ENCODE measurements at regions not wholly inside any gene's neighbourhood (a gene's known extent, or its start where the extent isn't known, plus 50 kb on each side); places are given as distances from the start of the nearest gene placed in this dataset.

DNA sequence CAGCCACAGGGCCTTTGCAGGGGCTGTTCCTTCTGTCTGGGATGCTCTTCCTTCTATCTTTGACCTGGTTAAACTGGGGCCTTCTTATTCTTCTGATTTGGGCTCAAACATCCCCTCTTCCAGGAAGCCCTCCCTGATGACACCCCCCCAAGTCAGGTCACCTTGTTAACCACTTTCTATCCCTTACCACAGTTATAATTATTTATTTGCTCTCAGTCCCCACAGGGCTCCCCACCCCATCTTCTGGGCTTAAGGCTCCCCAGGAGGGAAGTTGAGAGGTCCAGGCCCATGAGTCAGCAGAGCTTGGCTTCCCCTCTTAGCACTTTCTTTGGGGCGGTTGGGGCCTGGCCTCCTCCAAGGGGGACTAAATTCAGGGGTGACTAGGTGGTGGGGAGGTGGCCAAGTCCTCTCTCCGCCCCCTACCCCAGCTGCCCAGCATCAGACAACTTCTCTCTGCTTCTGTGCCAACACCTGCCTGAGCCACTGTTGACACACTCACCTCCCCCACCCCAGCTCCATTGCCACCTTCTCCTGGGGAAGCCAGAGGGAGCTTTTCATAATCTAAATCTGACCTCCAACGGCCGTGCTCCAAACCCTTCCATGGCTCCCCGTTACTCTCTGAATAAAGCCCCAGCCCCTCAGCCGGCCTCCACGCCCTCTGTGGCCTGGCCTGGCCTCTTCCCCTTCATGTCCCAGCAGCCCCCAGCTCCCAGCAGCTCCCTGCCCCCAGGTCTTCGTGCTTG lies 70.0 kb downstream of the CEBPB start:
- peaks cover 9 to 11% of the 10 kb centered on the region in 2 experiments for H3K4me1 ChIP-seq (ENCODE audit: control insufficient read depth in 1 of 2, insufficient read depth in 2 of 2, low read length in 2 of 2)
- no peak overlapping the region for H3K4me2 ChIP-seq (ENCODE audit: low read length)
- DNase-seq, result no peak
- H3K4me3 ChIP-seq (ENCODE audit: low read depth, low read length), result no peak overlapping the region
- peak overlapping the region; percentile 22 for H2AK5ac ChIP-seq (ENCODE audit: low read length)
- H3K79me1 ChIP-seq (ENCODE audit: low read length), result peaks cover 10% of the 10 kb centered on the region
- H3K36me3 ChIP-seq (ENCODE audit: control insufficient read depth in 1 of 2, insufficient read depth in 2 of 2, low read length in 2 of 2), result no peaks in the 10 kb centered on the region
- H2BK12ac ChIP-seq (ENCODE audit: low read length), result peak overlapping the region; percentile 34
- WGBS (ENCODE audit: extremely low coverage, insufficient coverage, insufficient read length), result no CpG with 5 or more reads among the region's 8 CpGs
- no peak overlapping the region for H4K12ac ChIP-seq (ENCODE audit: low read depth, low read length)
- no peak overlapping the region for H3K4ac ChIP-seq (ENCODE audit: low read depth, low read length)
- no peak overlapping the region for H3K9ac ChIP-seq (ENCODE audit: low read length)
- H2BK5ac ChIP-seq (ENCODE audit: low read depth, low read length, poor library complexity), result no peak overlapping the region
- no peak overlapping the region for H4K8ac ChIP-seq (ENCODE audit: low read depth, low read length)
- H3K27ac ChIP-seq (ENCODE audit: low read depth, low read length), result no peak overlapping the region
- H3K14ac ChIP-seq (ENCODE audit: low read length), result no peak overlapping the region
- no peak overlapping the region for H3K23ac ChIP-seq (ENCODE audit: low read length)
- H3K27me3 ChIP-seq (ENCODE audit: insufficient read depth, low read length), result no peaks in the 10 kb centered on the region
- peak overlapping the region; percentile 12 for H3K18ac ChIP-seq (ENCODE audit: low read length)
- H3K79me2 ChIP-seq (ENCODE audit: control insufficient read depth, insufficient read depth, low read length, poor library complexity), result peaks cover 3% of the 10 kb centered on the region
- no peak overlapping the region for H4K91ac ChIP-seq (ENCODE audit: low read depth, low read length)
- no peaks in the 10 kb centered on the region for H3K9me3 ChIP-seq (ENCODE audit: insufficient read depth, low read depth, low read length)
- no peak overlapping the region for H2BK120ac ChIP-seq (ENCODE audit: insufficient read depth, low read length, poor library complexity)
- H2AFZ ChIP-seq (ENCODE audit: insufficient read depth, low read length, poor library complexity), result no peak overlapping the region

DNA sequence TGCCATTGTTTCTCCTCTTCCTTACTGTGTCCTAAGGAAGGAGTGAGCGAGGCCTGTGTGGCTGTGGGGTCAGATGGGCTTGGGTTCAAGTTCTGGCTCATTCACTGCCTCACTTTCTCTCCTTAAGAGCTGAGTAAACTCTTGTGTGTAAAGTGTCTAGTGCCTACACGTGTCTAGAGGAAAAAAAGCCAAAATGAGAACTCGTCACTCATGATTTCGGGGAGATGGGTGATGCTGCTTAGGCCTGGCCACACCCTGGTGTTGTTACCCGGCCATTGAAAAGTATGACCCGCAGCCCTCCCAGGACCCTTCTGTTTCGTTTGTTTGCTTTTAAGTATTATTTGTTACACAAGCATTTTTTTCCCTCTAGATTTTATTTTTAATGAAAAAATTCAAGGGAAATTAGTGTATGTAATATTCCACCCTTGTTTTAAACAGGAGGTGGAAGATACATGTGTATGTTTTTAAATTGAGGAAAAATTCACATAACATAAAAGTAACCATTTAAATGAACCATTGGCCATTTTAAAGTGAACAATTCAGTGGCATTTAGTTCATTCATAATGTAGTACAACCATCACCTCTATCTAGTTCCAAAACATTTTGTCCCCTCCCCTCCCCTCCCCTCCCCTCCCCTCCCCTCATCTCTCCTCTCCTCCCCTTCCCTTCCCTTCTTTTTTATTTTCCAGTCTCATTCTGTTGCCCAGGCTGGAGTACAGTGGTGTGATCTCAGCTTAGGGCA lies 71.0 kb downstream of the CEBPB start:
- H4K91ac ChIP-seq (ENCODE audit: low read depth, low read length), result no peak overlapping the region

DNA sequence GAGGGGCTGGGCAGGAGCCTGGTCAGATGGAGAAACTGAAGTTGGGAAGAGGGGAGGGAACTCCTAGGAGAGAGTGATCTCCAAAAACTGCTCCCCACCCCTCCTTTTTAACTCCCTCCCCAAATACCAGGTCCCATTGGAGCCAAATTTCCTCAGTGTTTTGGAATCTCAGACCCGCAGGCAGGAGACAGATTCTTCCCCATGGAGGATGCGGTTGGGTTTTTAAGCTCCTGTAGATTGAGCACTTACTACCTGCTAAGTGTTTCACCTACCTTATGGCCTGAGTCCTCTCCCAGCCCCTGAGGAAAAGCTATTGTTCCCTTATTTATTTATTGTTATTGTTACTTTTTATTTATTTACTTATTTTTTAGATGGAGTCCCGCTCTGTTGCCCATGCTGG lies 73.2 kb downstream of the CEBPB start:
- no peak overlapping the region for H3K23ac ChIP-seq (ENCODE audit: low read length)

More for the DNA sequence above, 71.0 kb downstream of the CEBPB start:
- no peak overlapping the region for H3K27ac ChIP-seq (ENCODE audit: low read depth, low read length)
- no peak overlapping the region for H3K14ac ChIP-seq (ENCODE audit: low read length)
- no peaks in the 10 kb centered on the region for H3K36me3 ChIP-seq (ENCODE audit: control insufficient read depth in 1 of 2, insufficient read depth in 2 of 2, low read length in 2 of 2)
- H3K9ac ChIP-seq (ENCODE audit: low read length), result no peak overlapping the region
- no peaks in the 10 kb centered on the region for H3K9me3 ChIP-seq (ENCODE audit: insufficient read depth, low read depth, low read length)
- H3K79me1 ChIP-seq (ENCODE audit: low read length), result peaks cover 10% of the 10 kb centered on the region
- no peak overlapping the region for H4K8ac ChIP-seq (ENCODE audit: low read depth, low read length)
- H4K12ac ChIP-seq (ENCODE audit: low read depth, low read length), result no peak overlapping the region
- no peaks in the 10 kb centered on the region for H3K27me3 ChIP-seq (ENCODE audit: insufficient read depth, low read length)
- H3K18ac ChIP-seq (ENCODE audit: low read length), result no peak overlapping the region
- DNase-seq, result no peak
- no peak overlapping the region for H2BK12ac ChIP-seq (ENCODE audit: low read length)
- peaks cover 3% of the 10 kb centered on the region for H3K79me2 ChIP-seq (ENCODE audit: control insufficient read depth, insufficient read depth, low read length, poor library complexity)
- no peak overlapping the region for H2AK5ac ChIP-seq (ENCODE audit: low read length)
- H3K4ac ChIP-seq (ENCODE audit: low read depth, low read length), result no peak overlapping the region
- no peak overlapping the region for H3K4me3 ChIP-seq (ENCODE audit: low read depth, low read length)
- H2BK120ac ChIP-seq (ENCODE audit: insufficient read depth, low read length, poor library complexity), result no peak overlapping the region
- H3K23ac ChIP-seq (ENCODE audit: low read length), result no peak overlapping the region
- H3K4me2 ChIP-seq (ENCODE audit: low read length), result no peak overlapping the region
- no peak overlapping the region for H2BK5ac ChIP-seq (ENCODE audit: low read depth, low read length, poor library complexity)
- no peak overlapping the region for H2AFZ ChIP-seq (ENCODE audit: insufficient read depth, low read length, poor library complexity)
- WGBS (ENCODE audit: extremely low coverage, insufficient coverage, insufficient read length), result no CpG with 5 or more reads among the region's 7 CpGs
- peaks cover 9% of the 10 kb centered on the region in 2 experiments for H3K4me1 ChIP-seq (ENCODE audit: control insufficient read depth in 1 of 2, insufficient read depth in 2 of 2, low read length in 2 of 2)

DNA sequence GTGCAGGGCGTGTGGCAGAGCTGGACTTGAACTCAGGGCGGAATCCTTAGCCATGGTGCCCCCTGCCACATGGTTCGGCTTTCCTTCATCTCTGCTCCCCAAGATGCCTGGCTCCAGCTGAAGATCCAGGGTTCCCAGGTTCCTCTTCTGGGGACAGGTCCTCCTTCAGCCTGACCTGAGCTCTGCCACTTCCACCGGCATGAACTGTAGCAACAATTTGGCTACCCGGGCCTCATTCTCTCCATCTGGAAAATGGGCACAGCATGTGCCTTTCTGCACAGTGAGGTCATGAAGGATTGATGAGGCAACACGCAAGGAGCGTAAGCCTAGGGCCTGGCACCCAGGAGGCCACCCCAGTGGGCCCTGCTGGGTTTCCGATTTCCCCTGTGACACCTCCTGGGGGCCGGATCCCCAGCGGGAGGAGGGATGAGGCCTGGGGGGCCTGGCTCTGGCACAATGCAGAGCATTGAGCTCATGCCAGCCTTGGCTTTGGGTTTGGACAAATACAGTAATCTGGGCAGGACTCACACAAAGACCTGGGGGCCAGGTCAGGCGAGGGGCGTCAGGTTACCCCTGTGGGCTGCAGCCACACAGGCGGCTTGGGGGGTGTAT lies 74.0 kb downstream of the CEBPB start:
- no peak overlapping the region for H2BK5ac ChIP-seq (ENCODE audit: low read depth, low read length, poor library complexity)
- H4K8ac ChIP-seq (ENCODE audit: low read depth, low read length), result no peak overlapping the region
- H3K4me2 ChIP-seq (ENCODE audit: low read length), result no peak overlapping the region
- H3K4me3 ChIP-seq (ENCODE audit: low read depth, low read length), result no peak overlapping the region
- no peak overlapping the region for H2BK12ac ChIP-seq (ENCODE audit: low read length)
- no peak overlapping the region for H2BK120ac ChIP-seq (ENCODE audit: insufficient read depth, low read length, poor library complexity)
- no peak overlapping the region for H4K91ac ChIP-seq (ENCODE audit: low read depth, low read length)
- no peaks in the 10 kb centered on the region for H3K79me2 ChIP-seq (ENCODE audit: control insufficient read depth, insufficient read depth, low read length, poor library complexity)
- no CpG with 5 or more reads among the region's 13 CpGs for WGBS (ENCODE audit: extremely low coverage, insufficient coverage, insufficient read length)
- no peak overlapping the region for H2AFZ ChIP-seq (ENCODE audit: insufficient read depth, low read length, poor library complexity)
- H3K9me3 ChIP-seq (ENCODE audit: insufficient read depth, low read depth, low read length), result no peaks in the 10 kb centered on the region
- no peaks in the 10 kb centered on the region for H3K27me3 ChIP-seq (ENCODE audit: insufficient read depth, low read length)
- H4K12ac ChIP-seq (ENCODE audit: low read depth, low read length), result no peak overlapping the region
- peaks cover 0 to 3% of the 10 kb centered on the region in 2 experiments for H3K4me1 ChIP-seq (ENCODE audit: control insufficient read depth in 1 of 2, insufficient read depth in 2 of 2, low read length in 2 of 2)
- H3K27ac ChIP-seq (ENCODE audit: low read depth, low read length), result no peak overlapping the region
- no peak overlapping the region for H3K18ac ChIP-seq (ENCODE audit: low read length)
- no peak overlapping the region for H3K23ac ChIP-seq (ENCODE audit: low read length)
- H3K36me3 ChIP-seq (ENCODE audit: control insufficient read depth in 1 of 2, insufficient read depth in 2 of 2, low read length in 2 of 2), result no peaks in the 10 kb centered on the region
- H3K14ac ChIP-seq (ENCODE audit: low read length), result no peak overlapping the region
- H3K79me1 ChIP-seq (ENCODE audit: low read length), result no peaks in the 10 kb centered on the region
- no peak overlapping the region for H3K9ac ChIP-seq (ENCODE audit: low read length)
- no peak overlapping the region for H3K4ac ChIP-seq (ENCODE audit: low read depth, low read length)
- no peak for DNase-seq
- no peak overlapping the region for H2AK5ac ChIP-seq (ENCODE audit: low read length)

More for the DNA sequence above, 73.2 kb downstream of the CEBPB start:
- no peak overlapping the region for H3K9ac ChIP-seq (ENCODE audit: low read length)
- H2AK5ac ChIP-seq (ENCODE audit: low read length), result no peak overlapping the region
- peak in 1 of 2 donors; percentile 70 for DNase-seq
- WGBS (ENCODE audit: extremely low coverage, insufficient coverage, insufficient read length), result no CpG with 5 or more reads among the region's 3 CpGs
- H4K12ac ChIP-seq (ENCODE audit: low read depth, low read length), result no peak overlapping the region
- H3K4ac ChIP-seq (ENCODE audit: low read depth, low read length), result no peak overlapping the region
- no peak overlapping the region for H3K18ac ChIP-seq (ENCODE audit: low read length)
- H2AFZ ChIP-seq (ENCODE audit: insufficient read depth, low read length, poor library complexity), result no peak overlapping the region
- no peak overlapping the region for H4K91ac ChIP-seq (ENCODE audit: low read depth, low read length)
- H3K27me3 ChIP-seq (ENCODE audit: insufficient read depth, low read length), result no peaks in the 10 kb centered on the region
- no peak overlapping the region for H3K4me2 ChIP-seq (ENCODE audit: low read length)
- H2BK5ac ChIP-seq (ENCODE audit: low read depth, low read length, poor library complexity), result no peak overlapping the region
- no peak overlapping the region for H2BK120ac ChIP-seq (ENCODE audit: insufficient read depth, low read length, poor library complexity)
- no peak overlapping the region for H4K8ac ChIP-seq (ENCODE audit: low read depth, low read length)
- H3K9me3 ChIP-seq (ENCODE audit: insufficient read depth, low read depth, low read length), result no peaks in the 10 kb centered on the region
- no peaks in the 10 kb centered on the region for H3K4me1 ChIP-seq (ENCODE audit: control insufficient read depth in 1 of 2, insufficient read depth in 2 of 2, low read length in 2 of 2)
- no peak overlapping the region for H3K14ac ChIP-seq (ENCODE audit: low read length)
- peaks cover 1% of the 10 kb centered on the region for H3K79me1 ChIP-seq (ENCODE audit: low read length)
- no peak overlapping the region for H3K27ac ChIP-seq (ENCODE audit: low read depth, low read length)
- no peak overlapping the region for H3K4me3 ChIP-seq (ENCODE audit: low read depth, low read length)
- no peak overlapping the region for H2BK12ac ChIP-seq (ENCODE audit: low read length)
- H3K79me2 ChIP-seq (ENCODE audit: control insufficient read depth, insufficient read depth, low read length, poor library complexity), result no peaks in the 10 kb centered on the region
- no peaks in the 10 kb centered on the region for H3K36me3 ChIP-seq (ENCODE audit: control insufficient read depth in 1 of 2, insufficient read depth in 2 of 2, low read length in 2 of 2)
